Lower leg skin (tissue), 3 donors: ENCODE measurements at regions not wholly inside any gene's neighbourhood (a gene's known extent, or its start where the extent isn't known, plus 50 kb on each side); places are given as distances from the start of the nearest gene placed in this dataset.

Source experiments
- POLR2A ChIP-seq, 2 donors: fragments of 450-650 bp; IDR thresholded peaks; one replicate each; pipeline ENCODE4 v1.6.1; 2016 to 2017; ENCODE audit warnings: antibody characterized with exemption in 2 of 2, mild to moderate bottlenecking in 1 of 2, moderate library complexity in 1 of 2
- TF ChIP-seq, protein P1 (sequence below), 3 donors: fragments of 450-650 bp; IDR thresholded peaks; one replicate each; pipeline ENCODE4 v1.5.1; 2016; ENCODE audit warnings: antibody characterized with exemption in 3 of 3, mild to moderate bottlenecking in 3 of 3, moderate library complexity in 2 of 3

DNA sequence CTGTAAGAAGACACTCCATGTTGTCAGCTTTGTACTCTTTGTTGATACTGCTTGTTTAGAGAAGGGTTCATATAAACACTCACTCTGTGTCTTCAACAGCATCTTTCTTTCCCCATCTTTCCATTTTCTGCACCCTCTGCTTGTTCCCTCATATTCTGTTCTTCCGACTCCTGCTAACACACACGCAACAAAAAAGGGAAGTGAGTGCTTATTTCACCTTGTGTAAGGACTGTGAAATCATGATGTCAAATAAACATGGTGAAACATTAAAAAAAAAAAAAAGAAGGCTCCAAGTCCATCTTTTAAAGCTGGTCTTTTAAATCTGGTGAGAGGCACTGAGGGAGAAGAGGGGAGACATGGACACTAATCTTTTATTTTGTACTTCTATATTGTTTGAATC is 145.4 kb downstream of the RPAP3 start:
- TF ChIP-seq POLR2A (IDR thresholded peaks at IDR 0.05) = no peak
- TF ChIP-seq, protein P1, sequence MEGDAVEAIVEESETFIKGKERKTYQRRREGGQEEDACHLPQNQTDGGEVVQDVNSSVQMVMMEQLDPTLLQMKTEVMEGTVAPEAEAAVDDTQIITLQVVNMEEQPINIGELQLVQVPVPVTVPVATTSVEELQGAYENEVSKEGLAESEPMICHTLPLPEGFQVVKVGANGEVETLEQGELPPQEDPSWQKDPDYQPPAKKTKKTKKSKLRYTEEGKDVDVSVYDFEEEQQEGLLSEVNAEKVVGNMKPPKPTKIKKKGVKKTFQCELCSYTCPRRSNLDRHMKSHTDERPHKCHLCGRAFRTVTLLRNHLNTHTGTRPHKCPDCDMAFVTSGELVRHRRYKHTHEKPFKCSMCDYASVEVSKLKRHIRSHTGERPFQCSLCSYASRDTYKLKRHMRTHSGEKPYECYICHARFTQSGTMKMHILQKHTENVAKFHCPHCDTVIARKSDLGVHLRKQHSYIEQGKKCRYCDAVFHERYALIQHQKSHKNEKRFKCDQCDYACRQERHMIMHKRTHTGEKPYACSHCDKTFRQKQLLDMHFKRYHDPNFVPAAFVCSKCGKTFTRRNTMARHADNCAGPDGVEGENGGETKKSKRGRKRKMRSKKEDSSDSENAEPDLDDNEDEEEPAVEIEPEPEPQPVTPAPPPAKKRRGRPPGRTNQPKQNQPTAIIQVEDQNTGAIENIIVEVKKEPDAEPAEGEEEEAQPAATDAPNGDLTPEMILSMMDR (IDR thresholded peaks at IDR 0.05) = no peak
